Gastroesophageal sphincter (tissue), 4 donors: ENCODE measurements at regions not wholly inside any gene's neighbourhood (a gene's known extent, or its start where the extent isn't known, plus 50 kb on each side); places are given as distances from the start of the nearest gene placed in this dataset.

ENCODE experiments used
- ATAC-seq: fragments of 150-250 bp; one replicate; pipeline ENCODE4 v1.9.1; 2016; ENCODE audit warnings: mild to moderate bottlenecking, moderate library complexity
- H3K27ac ChIP-seq, 4 donors: fragments of 200-600 bp; sonication (generic) in 3 of 4; 1 replicate in 3 of 4; 2 replicates in 1 of 4; pipeline ENCODE4 v1.5.1; 2016 to 2019
- H3K27me3 ChIP-seq: fragments of 200-600 bp; sonication (generic); one replicate; pipeline ENCODE4 v1.5.1; 2019
- H3K36me3 ChIP-seq, 2 donors: fragments of 200-600 bp; sonication (generic); one replicate each; pipeline ENCODE4 v1.5.1; 2019; ENCODE audit warnings: control low read depth in 1 of 2
- H3K4me1 ChIP-seq, 3 donors: fragments of 200-600 bp; sonication (generic); 1 replicate in 2 of 3; 2 replicates in 1 of 3; pipeline ENCODE4 v1.5.1; 2016 to 2019; ENCODE audit warnings: control low read depth in 2 of 3
- H3K4me3 ChIP-seq, 2 donors: fragments of 200-600 bp; sonication (generic); one replicate each; pipeline ENCODE4 v1.5.1; 2019; ENCODE audit warnings: mild to moderate bottlenecking in 1 of 2, moderate library complexity in 1 of 2
- H3K9me3 ChIP-seq, 3 donors: fragments of 200-600 bp; sonication (generic); one replicate each; pipeline ENCODE4 v1.5.1; 2017 to 2019; ENCODE audit warnings: control low read depth in 2 of 3
- CTCF ChIP-seq, 4 experiments: fragments of 200-600 bp in 2 of 4; fragments of 450-650 bp in 2 of 4; sonication (generic) in 1 of 4; IDR thresholded peaks; one replicate each; pipeline ENCODE4 v1.5.1; 2017 to 2019; ENCODE audit warnings: antibody characterized with exemption in 4 of 4, mild to moderate bottlenecking in 2 of 4, moderate library complexity in 2 of 4
- EP300 ChIP-seq: sonication (generic); formaldehyde crosslinking; IDR thresholded peaks from one replicate; pipeline ENCODE4 v1.6.1; 2017; ENCODE audit warnings: antibody characterized with exemption, mild to moderate bottlenecking
- POLR2A ChIP-seq, 2 donors: fragments of 450-650 bp; IDR thresholded peaks; one replicate each; pipeline ENCODE4 v1.6.1; 2017; ENCODE audit warnings: antibody characterized with exemption in 2 of 2, mild to moderate bottlenecking in 2 of 2, moderate library complexity in 1 of 2
- POLR2AphosphoS5 ChIP-seq: sonication (generic); formaldehyde crosslinking; IDR thresholded peaks from one replicate; pipeline ENCODE4 v1.6.1; 2017; ENCODE audit warnings: antibody characterized with exemption
- WGBS, 2 donors: methylation state at CpG; one replicate each; pipeline ENCODE4 v1.1.5; 2018; ENCODE audit warnings: low coverage in 1 of 2; 5-methylcytosine and 5-hydroxymethylcytosine counted together

- no peak for TF ChIP-seq POLR2A (IDR thresholded peaks at IDR 0.05)
- TF ChIP-seq CTCF (IDR thresholded peaks at IDR 0.05): no peak
- no peak for TF ChIP-seq POLR2AphosphoS5
- TF ChIP-seq EP300: no peak
- no peaks in the 10 kb centered on the region for H3K9me3 ChIP-seq
- no peaks in the 10 kb centered on the region for H3K36me3 ChIP-seq
- 52 to 60% methylated on average over 2 of the region's 2 CpGs for WGBS, 2 donors
- H3K27ac ChIP-seq: no peak overlapping the region
- H3K27me3 ChIP-seq: no peaks in the 10 kb centered on the region
- no peak for ATAC-seq
- no peak overlapping the region for H3K4me3 ChIP-seq
- peaks cover 0 to 24% (median 5%) of the 10 kb centered on the region in 3 donors for H3K4me1 ChIP-seq
Observed at GRCh38 chr16:13798211-13798610, 121.7 kb upstream of the ERCC4 start.

GRCh38 chr16:13803974-13804373, 116.0 kb upstream of the ERCC4 start:
- Histone ChIP-seq H3K4me1 (no peaks in the 10 kb centered on the region), H3K27ac (no peak overlapping the region), H3K9me3 (no peaks in the 10 kb centered on the region), H3K36me3 (no peaks in the 10 kb centered on the region), H3K4me3 (no peak overlapping the region), H3K27me3 (no peaks in the 10 kb centered on the region)
- TF ChIP-seq POLR2A (IDR thresholded peaks at IDR 0.05): no peak
- WGBS, 2 donors: 86 to 91% methylated on average over 3 of the region's 3 CpGs
- ATAC-seq: no peak

DNA sequence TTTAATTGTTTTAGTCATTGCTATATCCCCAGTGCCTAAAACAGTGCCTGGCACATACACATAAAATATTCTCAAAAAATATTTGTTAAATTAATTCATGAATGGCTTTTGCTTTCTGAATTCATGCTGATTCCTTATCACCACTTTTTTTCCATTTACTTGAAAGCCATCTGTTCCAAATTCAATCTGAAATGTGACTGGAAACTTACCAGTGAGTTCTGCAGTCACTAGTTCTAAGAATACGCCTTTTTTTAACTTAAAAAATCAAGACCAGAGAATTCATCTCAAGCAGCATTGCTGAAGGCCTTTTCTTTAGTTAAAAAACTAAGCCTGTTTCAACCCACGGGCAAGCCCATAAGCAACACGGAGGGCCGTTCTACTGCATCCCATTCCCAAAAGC, 114.0 kb upstream of the ERCC4 start:
- Histone ChIP-seq H3K27ac (no peak overlapping the region), H3K4me3 (no peak overlapping the region), H3K36me3 (no peaks in the 10 kb centered on the region), H3K9me3 (no peaks in the 10 kb centered on the region), H3K27me3 (peaks cover 6% of the 10 kb centered on the region), H3K4me1 (no peaks in the 10 kb centered on the region)
- WGBS, 2 donors: 73% methylated on average over 4 of the region's 4 CpGs
- TF ChIP-seq POLR2A (IDR thresholded peaks at IDR 0.05): no peak
- TF ChIP-seq EP300: no peak
- no peak for TF ChIP-seq CTCF (IDR thresholded peaks at IDR 0.05)
- TF ChIP-seq POLR2AphosphoS5: no peak
- ATAC-seq: no peak

DNA sequence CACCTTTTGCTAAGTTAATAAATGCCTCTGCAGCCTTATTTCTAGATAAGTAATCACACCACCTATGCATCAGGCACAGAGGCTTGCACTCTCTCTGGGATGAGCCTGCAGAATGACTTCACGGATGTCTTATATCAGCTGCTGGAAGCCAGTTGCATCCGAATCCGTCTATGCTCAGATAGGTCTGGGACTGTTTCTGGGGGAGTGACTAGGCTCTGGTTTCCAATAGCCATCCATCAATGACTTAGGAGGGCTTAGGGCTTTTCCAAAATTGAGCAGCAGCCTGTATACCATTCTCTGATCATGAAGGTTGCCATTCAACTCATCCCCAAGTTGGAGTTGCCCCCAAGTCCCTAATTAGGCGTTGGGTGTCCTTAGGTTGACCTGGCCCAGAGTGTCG, 113.3 kb upstream of the ERCC4 start:
- 83 to 86% methylated on average over 1 to 5 of the region's 5 CpGs for WGBS, 2 donors
- no peak overlapping the region for H3K27ac ChIP-seq
- H3K4me1 ChIP-seq: no peaks in the 10 kb centered on the region
- no peak overlapping the region for H3K4me3 ChIP-seq
- no peaks in the 10 kb centered on the region for H3K9me3 ChIP-seq
- peaks cover 6% of the 10 kb centered on the region for H3K27me3 ChIP-seq
- TF ChIP-seq EP300 (no peak), POLR2A (IDR thresholded peaks at IDR 0.05) (no peak), POLR2AphosphoS5 (no peak), CTCF (IDR thresholded peaks at IDR 0.05) (no peak)
- no peaks in the 10 kb centered on the region for H3K36me3 ChIP-seq
- no peak for ATAC-seq

GRCh38 chr16:13808102-13808501, 111.9 kb upstream of the ERCC4 start:
- no peaks in the 10 kb centered on the region for H3K9me3 ChIP-seq
- H3K27ac ChIP-seq: no peak overlapping the region
- 90 to 96% methylated on average over 4 to 8 of the region's 8 CpGs for WGBS, 2 donors
- peaks cover 8% of the 10 kb centered on the region for H3K27me3 ChIP-seq
- H3K36me3 ChIP-seq: no peaks in the 10 kb centered on the region
- no peak for ATAC-seq
- no peaks in the 10 kb centered on the region for H3K4me1 ChIP-seq
- no peak overlapping the region for H3K4me3 ChIP-seq
- TF ChIP-seq POLR2A (IDR thresholded peaks at IDR 0.05) (no peak), CTCF (IDR thresholded peaks at IDR 0.05) (no peak)

- Histone ChIP-seq H3K4me1 (no peaks in the 10 kb centered on the region), H3K4me3 (no peak overlapping the region), H3K36me3 (no peaks in the 10 kb centered on the region), H3K9me3 (no peaks in the 10 kb centered on the region), H3K27me3 (peaks cover 9% of the 10 kb centered on the region), H3K27ac (no peak overlapping the region)
- no peak for TF ChIP-seq EP300
- no peak for TF ChIP-seq POLR2A (IDR thresholded peaks at IDR 0.05)
- TF ChIP-seq POLR2AphosphoS5: no peak
- TF ChIP-seq CTCF (IDR thresholded peaks at IDR 0.05): no peak
- ATAC-seq: no peak
Observed at GRCh38 chr16:13809765-13810164, 110.2 kb upstream of the ERCC4 start.
